Esophagus squamous epithelium (tissue), 5 donors: ENCODE measurements at regions not wholly inside any gene's neighbourhood (a gene's known extent, or its start where the extent isn't known, plus 50 kb on each side); places are given as distances from the start of the nearest gene placed in this dataset.

Experiments
- DNase-seq: peaks from one replicate; lab custom pipeline; 2025; lab: John Stamatoyannopoulos, UW
- H3K27ac ChIP-seq, 4 donors: fragments of 200-600 bp; sonication (generic); one replicate each; pipeline ENCODE4 v1.5.1; 2016 to 2019; ENCODE audit warnings: mild to moderate bottlenecking in 1 of 4
- H3K27me3 ChIP-seq, 4 donors: fragments of 200-600 bp; sonication (generic); 1 replicate in 3 of 4; 2 replicates in 1 of 4; pipeline versions ENCODE4 v1.5.1 to v1.6.0; 2017 to 2021; ENCODE audit warnings: antibody characterized with exemption in 1 of 4
- H3K36me3 ChIP-seq, 3 donors: fragments of 200-600 bp; sonication (generic); one replicate each; pipeline ENCODE4 v1.5.1; 2016 to 2019
- H3K4me1 ChIP-seq, 3 donors: fragments of 200-600 bp; sonication (generic); one replicate each; pipeline ENCODE4 v1.5.1; 2017 to 2019
- H3K4me3 ChIP-seq, 4 donors: fragments of 200-600 bp; sonication (generic); 1 replicate in 3 of 4; 2 replicates in 1 of 4; pipeline ENCODE4 v1.5.1; 2016 to 2019; ENCODE audit warnings: mild to moderate bottlenecking in 2 of 4, moderate library complexity in 1 of 4
- H3K9me3 ChIP-seq, 3 donors: fragments of 200-600 bp; sonication (generic); one replicate each; pipeline ENCODE4 v1.5.1; 2016 to 2019
- POLR2A ChIP-seq, 4 donors: fragments of 450-650 bp; IDR thresholded peaks; one replicate each; pipeline ENCODE4 v1.6.1; 2017; ENCODE audit warnings: antibody characterized with exemption in 4 of 4, mild to moderate bottlenecking in 4 of 4, moderate library complexity in 3 of 4
- WGBS, 2 donors: methylation state at CpG; one replicate each; pipeline ENCODE4 v1.1.5; 2018; 5-methylcytosine and 5-hydroxymethylcytosine counted together
- intact Hi-C: fragments of 100-400 bp; cut with DNase I; formaldehyde crosslinking; loops from one replicate; pipeline ENCODE4 v1.15.0; 2022
- TF ChIP-seq, protein P1 (sequence below), 6 experiments: fragments of 450-650 bp in 4 of 6; fragments of 200-600 bp in 2 of 6; sonication (generic) in 2 of 6; IDR thresholded peaks; one replicate each; pipeline ENCODE4 v1.5.1; 2016 to 2019; ENCODE audit warnings: antibody characterized with exemption in 6 of 6, mild to moderate bottlenecking in 4 of 6, moderate library complexity in 4 of 6
- donor health status: DM: yes; HTN: yes; CAD: no.

GRCh38 chr6:156282087-156282486, 495.1 kb upstream of the ARID1B start:
- Histone ChIP-seq H3K27me3 (no peaks in the 10 kb centered on the region), H3K36me3 (no peaks in the 10 kb centered on the region), H3K9me3 (no peaks in the 10 kb centered on the region), H3K27ac (no peak overlapping the region), H3K4me3 (no peak overlapping the region), H3K4me1 (no peaks in the 10 kb centered on the region)
- 33 to 69% methylated on average over 1 of the region's 1 CpG for WGBS, 2 donors
- TF ChIP-seq, protein P1, sequence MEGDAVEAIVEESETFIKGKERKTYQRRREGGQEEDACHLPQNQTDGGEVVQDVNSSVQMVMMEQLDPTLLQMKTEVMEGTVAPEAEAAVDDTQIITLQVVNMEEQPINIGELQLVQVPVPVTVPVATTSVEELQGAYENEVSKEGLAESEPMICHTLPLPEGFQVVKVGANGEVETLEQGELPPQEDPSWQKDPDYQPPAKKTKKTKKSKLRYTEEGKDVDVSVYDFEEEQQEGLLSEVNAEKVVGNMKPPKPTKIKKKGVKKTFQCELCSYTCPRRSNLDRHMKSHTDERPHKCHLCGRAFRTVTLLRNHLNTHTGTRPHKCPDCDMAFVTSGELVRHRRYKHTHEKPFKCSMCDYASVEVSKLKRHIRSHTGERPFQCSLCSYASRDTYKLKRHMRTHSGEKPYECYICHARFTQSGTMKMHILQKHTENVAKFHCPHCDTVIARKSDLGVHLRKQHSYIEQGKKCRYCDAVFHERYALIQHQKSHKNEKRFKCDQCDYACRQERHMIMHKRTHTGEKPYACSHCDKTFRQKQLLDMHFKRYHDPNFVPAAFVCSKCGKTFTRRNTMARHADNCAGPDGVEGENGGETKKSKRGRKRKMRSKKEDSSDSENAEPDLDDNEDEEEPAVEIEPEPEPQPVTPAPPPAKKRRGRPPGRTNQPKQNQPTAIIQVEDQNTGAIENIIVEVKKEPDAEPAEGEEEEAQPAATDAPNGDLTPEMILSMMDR (IDR thresholded peaks at IDR 0.05): no peak
- no peak for TF ChIP-seq POLR2A (IDR thresholded peaks at IDR 0.05)
- no peak for DNase-seq
- intact Hi-C loops: no loop called here

DNA sequence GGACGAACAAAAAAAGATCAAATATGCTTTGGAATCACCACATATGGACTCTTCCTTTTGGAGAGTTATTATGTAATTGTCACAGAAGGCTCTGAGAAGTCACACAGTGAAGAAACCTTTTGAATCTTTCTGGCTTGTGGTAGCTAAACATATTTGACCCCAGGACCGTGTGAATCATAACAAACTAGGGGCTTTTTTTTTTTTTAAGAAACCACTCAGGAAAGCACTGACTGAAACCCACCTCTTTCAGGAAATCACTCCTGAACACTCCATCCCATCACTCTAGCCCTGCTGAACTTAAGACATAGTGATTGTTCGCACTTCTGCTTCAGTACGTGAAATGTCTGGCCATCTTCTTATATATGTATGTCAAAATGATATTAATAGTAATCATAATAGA, 495.9 kb upstream of the ARID1B start:
- intact Hi-C loops: no loop called here

DNA sequence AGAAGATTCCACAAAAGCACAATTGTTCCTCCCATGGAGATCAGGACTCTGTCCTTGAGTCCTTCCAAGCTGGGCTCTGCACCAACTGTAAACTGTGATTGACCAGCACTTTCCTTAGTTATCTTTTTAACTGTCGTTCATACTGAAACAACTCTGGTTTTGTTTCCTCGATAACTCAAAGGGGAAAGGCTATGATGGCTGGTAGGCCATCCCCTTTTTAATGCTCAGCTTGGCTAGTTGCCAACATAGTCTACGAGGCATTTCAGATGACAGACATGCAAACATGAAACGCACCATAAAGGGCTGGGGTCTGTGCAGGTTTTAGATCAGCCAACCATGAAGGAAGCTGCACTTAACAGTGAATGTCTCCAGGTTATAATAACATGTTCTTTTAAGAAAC, 497.1 kb upstream of the ARID1B start:
- Histone ChIP-seq H3K36me3 (no peaks in the 10 kb centered on the region), H3K27me3 (no peaks in the 10 kb centered on the region), H3K4me1 (no peaks in the 10 kb centered on the region), H3K27ac (no peak overlapping the region), H3K9me3 (no peaks in the 10 kb centered on the region), H3K4me3 (no peak overlapping the region)
- TF ChIP-seq, protein P1 (IDR thresholded peaks at IDR 0.05): no peak
- no peak for DNase-seq
- intact Hi-C loops: no loop called here
- WGBS, 2 donors: 51 to 58% methylated on average over 4 of the region's 4 CpGs

More for the DNA sequence above, 495.9 kb upstream of the ARID1B start:
- Histone ChIP-seq H3K4me1 (no peaks in the 10 kb centered on the region), H3K27me3 (no peaks in the 10 kb centered on the region), H3K36me3 (no peaks in the 10 kb centered on the region), H3K9me3 (no peaks in the 10 kb centered on the region), H3K27ac (no peak overlapping the region), H3K4me3 (no peak overlapping the region)
- no peak for DNase-seq
- TF ChIP-seq, protein P1 (IDR thresholded peaks at IDR 0.05): no peak
- TF ChIP-seq POLR2A (IDR thresholded peaks at IDR 0.05): no peak
- 73 to 83% methylated on average over 3 to 4 of the region's 4 CpGs for WGBS, 2 donors

DNA sequence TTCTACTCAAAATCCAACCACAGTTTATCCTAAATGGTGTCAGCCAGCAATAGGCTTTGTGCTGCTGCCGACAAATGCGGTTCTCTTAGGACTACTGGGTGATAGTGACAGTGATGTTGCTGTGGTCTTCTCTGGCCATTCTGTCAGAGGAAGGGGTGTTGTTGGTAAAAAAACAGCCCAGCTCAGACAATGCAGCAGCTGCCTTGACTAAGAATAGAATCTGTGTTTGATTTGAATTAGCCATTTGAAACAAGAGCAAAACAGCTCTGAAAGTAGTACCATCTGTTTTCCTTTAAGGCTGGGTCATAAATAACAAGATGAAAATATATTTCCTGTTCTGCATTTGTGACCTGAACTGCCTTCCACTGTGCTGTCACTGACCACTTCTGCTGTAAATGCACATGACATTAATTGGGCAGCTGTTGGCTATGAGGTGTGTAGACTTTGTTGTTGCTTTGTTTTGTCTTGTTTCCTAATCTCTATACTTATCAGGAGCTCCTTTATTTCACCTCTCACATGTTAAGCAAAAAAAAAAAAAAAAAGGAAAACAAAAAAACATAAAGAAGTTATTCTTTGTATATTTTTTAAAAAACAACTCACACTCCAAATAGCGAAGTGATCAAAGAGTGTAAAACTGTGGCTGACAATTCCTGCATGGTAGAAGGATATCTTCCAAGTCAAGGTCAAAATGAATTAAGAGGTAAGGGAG, 497.8 kb upstream of the ARID1B start:
- Histone ChIP-seq H3K4me3 (no peak overlapping the region), H3K9me3 (no peaks in the 10 kb centered on the region), H3K4me1 (no peaks in the 10 kb centered on the region), H3K27ac (no peak overlapping the region), H3K27me3 (no peaks in the 10 kb centered on the region), H3K36me3 (no peaks in the 10 kb centered on the region)
- DNase-seq: no peak
- TF ChIP-seq, protein P1 (IDR thresholded peaks at IDR 0.05): no peak
- no peak for TF ChIP-seq POLR2A (IDR thresholded peaks at IDR 0.05)
- 60 to 72% methylated on average over 3 of the region's 3 CpGs for WGBS, 2 donors
- intact Hi-C loops: no loop called here

DNA sequence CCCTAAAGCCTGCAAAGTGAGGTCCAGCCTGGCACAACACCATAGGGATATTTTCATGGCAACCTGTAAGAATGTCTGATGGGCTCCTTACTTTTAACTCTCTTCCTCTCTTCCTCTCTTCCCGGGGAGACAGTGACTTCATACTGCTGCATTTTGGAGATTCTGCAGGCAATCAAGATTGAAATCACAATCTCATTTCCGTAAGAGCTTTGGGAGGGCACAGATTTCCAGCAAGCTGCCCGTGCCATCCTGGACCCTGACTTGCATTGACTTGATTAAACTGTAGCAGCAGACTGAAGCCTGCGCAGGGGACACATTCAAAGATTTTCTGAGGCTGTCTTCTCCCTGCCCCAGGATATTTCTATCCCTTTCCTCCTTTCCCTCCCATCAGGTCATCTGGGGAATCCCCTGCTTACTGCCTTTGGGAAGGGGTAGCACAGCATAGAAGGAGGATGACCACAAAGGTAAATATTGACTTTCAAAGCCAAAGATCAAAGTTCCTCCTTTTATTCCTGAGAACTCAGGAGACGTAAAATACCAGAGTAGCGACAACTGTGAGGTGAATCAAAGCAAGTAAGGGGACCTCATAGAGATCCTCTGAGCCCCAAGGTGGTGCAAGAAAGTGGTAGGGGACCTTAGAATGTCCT, 504.0 kb upstream of the ARID1B start:
- H3K27ac ChIP-seq: no peak overlapping the region
- H3K4me1 ChIP-seq: no peaks in the 10 kb centered on the region
- H3K36me3 ChIP-seq: no peaks in the 10 kb centered on the region
- DNase-seq: no peak
- 80 to 85% methylated on average over 5 to 6 of the region's 6 CpGs for WGBS, 2 donors
- intact Hi-C loops: no loop called here
- no peak overlapping the region for H3K4me3 ChIP-seq
- no peaks in the 10 kb centered on the region for H3K9me3 ChIP-seq
- no peaks in the 10 kb centered on the region for H3K27me3 ChIP-seq
- no peak for TF ChIP-seq POLR2A (IDR thresholded peaks at IDR 0.05)
- TF ChIP-seq, protein P1 (IDR thresholded peaks at IDR 0.05): no peak
